Stomach (tissue), 8 donors: ENCODE measurements at regions not wholly inside any gene's neighbourhood (a gene's known extent, or its start where the extent isn't known, plus 50 kb on each side); places are given as distances from the start of the nearest gene placed in this dataset.
A peak's percentile ranks its signal among the peaks of the same experiment; 100 is the strongest.

Experiments used
- DNase-seq, 2 donors: peaks; one replicate each; pipeline versions ENCODE4 v3.0.0 to v3.0.0-alpha.2; 2013 to 2019
- H3K27ac ChIP-seq, 5 donors: fragments of 200-600 bp in 4 of 5; sonication (generic) in 4 of 5; one replicate each; pipeline ENCODE4 v1.5.1; 2013 to 2019; ENCODE audit warnings: mild to moderate bottlenecking in 1 of 5, moderate library complexity in 1 of 5
- H3K27me3 ChIP-seq, 3 donors: fragments of 200-600 bp; sonication (generic); one replicate each; pipeline ENCODE4 v1.5.1; 2017 to 2019; ENCODE audit warnings: mixed run types in 1 of 3
- H3K36me3 ChIP-seq, 4 donors: fragments of 200-600 bp; sonication (generic); 1 replicate in 3 of 4; 2 replicates in 1 of 4; pipeline ENCODE4 v1.5.1; 2016 to 2019
- H3K4me1 ChIP-seq, 4 donors: fragments of 200-600 bp; sonication (generic); one replicate each; pipeline ENCODE4 v1.5.1; 2016 to 2019
- H3K4me3 ChIP-seq, 4 donors: fragments of 200-600 bp; sonication (generic) in 3 of 4; one replicate each; pipeline ENCODE4 v1.5.1; 2016 to 2019; ENCODE audit warnings: mild to moderate bottlenecking in 1 of 4
- H3K9me3 ChIP-seq, 4 donors: fragments of 200-600 bp; sonication (generic); one replicate each; pipeline ENCODE4 v1.5.1; 2016 to 2019
- CTCF ChIP-seq, 7 experiments: fragments of 450-650 bp in 4 of 7; fragments of 200-600 bp in 3 of 7; sonication (generic) in 3 of 7; IDR thresholded peaks; one replicate each; pipeline ENCODE4 v1.5.1; 2016 to 2019; ENCODE audit warnings: antibody characterized with exemption in 7 of 7, control low read depth in 2 of 7, mild to moderate bottlenecking in 1 of 7
- EP300 ChIP-seq: sonication (generic); formaldehyde crosslinking; IDR thresholded peaks from one replicate; pipeline ENCODE4 v1.6.1; 2017; ENCODE audit warnings: antibody characterized with exemption
- POLR2A ChIP-seq, 4 donors: fragments of 450-650 bp; IDR thresholded peaks; one replicate each; pipeline ENCODE4 v1.6.1; 2016; ENCODE audit warnings: antibody characterized with exemption in 4 of 4, control low read depth in 2 of 4, mild to moderate bottlenecking in 1 of 4, moderate library complexity in 1 of 4
- POLR2AphosphoS5 ChIP-seq, 3 donors: sonication (generic); formaldehyde crosslinking; IDR thresholded peaks; one replicate each; pipeline ENCODE4 v1.6.1; 2016; ENCODE audit warnings: antibody characterized with exemption in 3 of 3
- WGBS, 5 donors: extraction: QIAGEN DNeasy Blood & Tissue Kit in 3 of 5; methylation state at CpG; one replicate each; pipeline versions ENCODE4 v1.1.5 to v1.1.7; 2013 to 2018; 5-methylcytosine and 5-hydroxymethylcytosine counted together
- intact Hi-C: fragments of 100-400 bp; cut with DNase I; formaldehyde crosslinking; loops from one replicate; pipeline ENCODE4 v1.15.1; 2023; ENCODE audit warnings: low total_unique reads
- donor health status: healthy with polysubstance abuse.
- donor health status: Bipolar disorder and iron deficiency.
- donor health status: healthy.

- Histone ChIP-seq H3K36me3 (no peaks in the 10 kb centered on the region), H3K9me3 (no peaks in the 10 kb centered on the region), H3K27me3 (no peaks in the 10 kb centered on the region), H3K4me1 (no peaks in the 10 kb centered on the region), H3K27ac (no peak overlapping the region), H3K4me3 (no peak overlapping the region)
- intact Hi-C loops: no loop called here
- no peak for TF ChIP-seq EP300
- no peak for TF ChIP-seq POLR2A (IDR thresholded peaks at IDR 0.05)
- TF ChIP-seq CTCF (IDR thresholded peaks at IDR 0.05): no peak
- TF ChIP-seq POLR2AphosphoS5 (IDR thresholded peaks at IDR 0.05): no peak
- WGBS, 5 donors: 79 to 89% (median 84%) methylated on average over 4 of the region's 4 CpGs
- DNase-seq: no peak
Observed at GRCh38 chr12:78671295-78671694, 193.3 kb upstream of the SYT1 start.

DNA sequence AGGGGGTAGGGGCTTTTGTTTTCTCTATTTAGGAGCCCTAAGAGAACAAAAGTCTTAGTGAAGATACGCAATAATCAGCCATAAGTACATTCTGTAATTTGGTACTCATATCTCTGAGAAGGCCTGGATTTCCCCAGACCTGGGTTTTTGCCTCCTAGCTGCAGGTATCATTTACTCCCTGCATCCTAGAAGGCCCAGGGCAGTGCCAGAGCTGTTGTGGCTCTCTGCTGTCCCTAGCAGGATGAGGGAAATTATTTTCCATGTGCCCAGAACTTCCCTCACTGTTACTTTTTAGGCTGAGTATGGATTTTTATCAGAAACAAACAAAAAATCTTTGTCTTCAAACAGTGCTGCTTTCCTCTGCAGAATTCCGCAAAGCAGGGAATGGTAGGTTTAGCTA lies 192.5 kb upstream of the SYT1 start:
- TF ChIP-seq EP300: no peak
- TF ChIP-seq POLR2AphosphoS5 (IDR thresholded peaks at IDR 0.05): no peak
- TF ChIP-seq POLR2A (IDR thresholded peaks at IDR 0.05): no peak
- TF ChIP-seq CTCF (IDR thresholded peaks at IDR 0.05): no peak
- H3K36me3 ChIP-seq: no peaks in the 10 kb centered on the region
- no peak overlapping the region for H3K27ac ChIP-seq
- no peaks in the 10 kb centered on the region for H3K27me3 ChIP-seq
- DNase-seq: no peak
- no peak overlapping the region for H3K4me3 ChIP-seq
- WGBS, 5 donors: 85 to 93% (median 87%) methylated on average over 2 of the region's 2 CpGs
- H3K4me1 ChIP-seq: no peaks in the 10 kb centered on the region
- intact Hi-C loops: no loop called here
- no peaks in the 10 kb centered on the region for H3K9me3 ChIP-seq

DNA sequence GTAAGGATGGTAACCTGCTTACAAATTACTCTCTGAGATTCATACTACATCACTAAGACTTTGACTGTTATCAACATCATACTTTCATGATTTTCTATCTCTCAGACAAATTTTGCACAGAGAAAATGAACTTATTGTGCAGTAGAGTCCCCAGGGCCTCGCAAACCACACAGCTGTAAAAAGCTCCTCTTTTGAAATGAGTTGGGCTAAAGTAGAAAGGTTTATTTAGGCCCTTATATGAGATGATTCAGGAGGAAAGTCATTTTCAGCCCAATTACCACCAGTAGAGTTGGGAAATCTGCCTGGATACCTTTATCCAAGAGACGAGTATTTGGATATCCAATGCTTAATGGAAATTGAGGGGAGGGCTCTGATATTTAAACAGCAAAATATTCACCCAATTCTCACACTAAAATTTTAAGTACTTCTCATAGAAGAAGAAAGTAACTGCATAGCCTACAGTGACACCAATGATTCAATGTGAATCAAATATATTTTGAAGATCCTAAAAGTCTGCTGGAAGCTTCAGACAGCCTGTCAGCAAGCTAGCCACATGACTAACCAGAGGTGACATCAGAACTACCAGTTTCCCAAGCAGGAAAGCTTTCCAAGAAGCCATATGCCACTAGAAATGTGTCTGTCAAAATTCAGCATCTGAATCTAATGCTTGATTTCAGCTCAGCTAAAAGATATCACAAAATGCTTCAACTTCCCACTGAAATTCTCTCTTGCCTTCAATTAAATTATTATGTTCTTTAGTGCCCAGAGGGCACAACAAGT lies 190.1 kb upstream of the SYT1 start:
- no peak for DNase-seq
- 67 to 83% (median 73%) methylated on average over 2 of the region's 2 CpGs for WGBS, 5 donors
- no peaks in the 10 kb centered on the region for H3K9me3 ChIP-seq
- no peaks in the 10 kb centered on the region for H3K4me1 ChIP-seq
- H3K36me3 ChIP-seq: no peaks in the 10 kb centered on the region
- H3K27ac ChIP-seq: no peak overlapping the region
- no peaks in the 10 kb centered on the region for H3K27me3 ChIP-seq
- TF ChIP-seq POLR2A (IDR thresholded peaks at IDR 0.05) (no peak), POLR2AphosphoS5 (IDR thresholded peaks at IDR 0.05) (no peak), CTCF (IDR thresholded peaks at IDR 0.05) (no peak), EP300 (no peak)
- intact Hi-C loops: no loop called here
- H3K4me3 ChIP-seq: no peak overlapping the region

GRCh38 chr12:78680596-78680995 lies 184.0 kb upstream of the SYT1 start:
- no peaks in the 10 kb centered on the region for H3K4me1 ChIP-seq
- H3K36me3 ChIP-seq: no peaks in the 10 kb centered on the region
- TF ChIP-seq EP300 (no peak), POLR2AphosphoS5 (IDR thresholded peaks at IDR 0.05) (no peak), CTCF (IDR thresholded peaks at IDR 0.05) (no peak), POLR2A (IDR thresholded peaks at IDR 0.05) (no peak)
- DNase-seq: peak in 1 of 2 donors; percentile 1
- WGBS, 5 donors: 56 to 66% (median 63%) methylated on average over 4 of the region's 4 CpGs
- H3K4me3 ChIP-seq: no peak overlapping the region
- intact Hi-C loops: no loop called here
- H3K27ac ChIP-seq: no peak overlapping the region
- no peaks in the 10 kb centered on the region for H3K9me3 ChIP-seq
- no peaks in the 10 kb centered on the region for H3K27me3 ChIP-seq
